HG02678 (cell line): ENCODE measurements at regions not wholly inside any gene's neighbourhood (a gene's known extent, or its start where the extent isn't known, plus 50 kb on each side); places are given as distances from the start of the nearest gene placed in this dataset.
"Not testable (repeated sequence)": the region's sequence is repeated elsewhere in the genome, so short reads cannot be mapped to it uniquely, and the experiment has no call there.

Source experiments
- ATAC-seq: cut with Tn5 transposase; IDR thresholded peaks from one replicate; pipeline ENCODE4 v1.9.1; 2021; ENCODE audit warnings: mild to moderate bottlenecking, moderate library complexity; ENCODE audit not compliant: unreplicated experiment

DNA sequence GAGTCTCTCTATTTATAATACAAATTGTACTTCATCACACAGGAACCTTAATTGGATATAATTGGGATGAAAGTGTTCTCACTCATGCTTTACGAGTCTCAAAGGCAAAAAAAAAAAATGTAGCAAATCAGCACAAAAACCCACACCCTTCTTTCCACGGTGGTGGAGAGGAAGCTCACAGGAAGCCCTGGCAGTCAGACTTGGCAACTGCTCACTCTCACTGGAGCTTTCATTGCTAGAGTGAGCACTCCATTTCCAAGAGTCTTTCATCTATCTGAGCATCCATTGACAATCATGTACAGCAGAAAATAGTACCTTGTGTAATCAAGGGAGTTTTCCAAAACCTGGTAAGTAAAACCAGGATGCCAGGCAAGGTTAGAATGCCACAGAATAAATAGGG lies 2159.4 kb upstream of the AGA start:
- no peak for ATAC-seq

DNA sequence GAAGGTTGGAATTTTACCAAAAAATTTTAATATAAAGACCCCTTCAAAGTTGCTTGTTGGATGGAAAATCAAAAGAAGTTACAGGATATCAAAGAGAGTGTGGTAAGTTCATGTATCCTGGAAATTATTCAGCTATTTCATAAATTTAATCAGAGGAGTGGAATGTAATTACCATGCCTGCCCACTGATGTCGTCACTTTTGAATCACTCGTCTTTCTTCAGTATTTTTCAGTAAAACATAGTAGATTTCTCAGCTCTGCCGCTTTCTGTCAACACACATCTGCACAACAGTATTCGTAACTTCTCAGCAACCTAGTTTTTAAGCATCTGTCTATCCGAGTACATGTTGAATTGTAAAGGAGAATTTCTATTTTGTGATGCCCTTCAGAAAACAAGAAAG lies 2163.0 kb upstream of the AGA start:
- ATAC-seq: no peak

DNA sequence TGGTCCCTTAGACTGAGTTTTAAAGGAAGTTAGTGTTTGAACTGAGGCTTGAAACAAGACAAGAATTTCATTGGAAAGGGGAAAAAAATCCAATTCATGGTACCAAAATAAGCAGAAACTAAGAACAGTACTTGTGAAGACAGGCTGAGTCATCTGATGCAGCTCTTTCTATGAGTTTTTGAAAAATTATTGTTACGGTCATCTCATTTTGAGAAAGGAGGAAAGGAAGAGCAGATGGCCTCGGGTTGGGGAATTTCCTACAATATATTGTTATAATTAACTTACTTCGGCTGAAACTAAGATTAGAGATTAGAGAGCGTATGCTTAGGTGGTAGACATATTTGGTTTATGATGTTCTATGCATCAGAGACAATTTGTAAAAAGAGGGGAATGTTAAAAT lies 2164.8 kb upstream of the AGA start:
- no peak for ATAC-seq

DNA sequence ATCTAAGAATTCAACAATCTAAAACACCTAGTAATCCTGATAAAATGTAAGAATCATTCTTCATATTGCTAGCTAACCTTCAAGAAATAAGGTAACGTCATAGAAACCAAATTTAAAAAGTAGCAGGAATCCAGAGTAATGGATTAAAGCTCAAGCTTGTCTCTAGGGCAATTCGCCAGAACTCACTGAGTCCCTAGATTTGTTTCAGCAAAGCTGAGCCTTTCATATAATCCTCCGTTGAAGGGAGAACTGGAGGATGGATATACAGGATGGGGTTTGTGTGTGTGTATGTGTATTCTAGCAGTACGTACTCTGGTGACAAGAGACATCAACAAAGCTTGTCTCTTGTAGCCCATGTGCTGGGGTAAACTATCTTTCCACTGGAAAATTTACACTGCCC lies 2173.5 kb upstream of the AGA start:
- no peak for ATAC-seq

DNA sequence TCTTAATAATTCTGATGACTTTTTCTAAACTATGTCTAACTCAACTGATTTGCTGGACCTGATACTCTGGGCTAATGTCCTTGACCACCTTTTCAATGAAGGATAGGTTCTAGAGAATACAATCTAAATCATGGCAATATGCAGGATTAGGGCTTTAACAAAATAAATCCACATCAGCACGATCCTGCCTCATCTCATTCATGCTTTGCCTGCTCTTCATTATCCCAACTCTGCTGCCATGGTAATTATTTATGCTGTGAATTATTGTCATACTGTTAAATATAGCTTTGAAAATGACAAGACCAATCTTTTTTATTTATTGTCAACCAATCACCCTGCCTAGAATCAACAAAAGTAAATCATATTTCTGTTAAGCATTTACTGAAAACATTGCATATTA lies 2176.7 kb upstream of the AGA start:
- ATAC-seq: no peak

DNA sequence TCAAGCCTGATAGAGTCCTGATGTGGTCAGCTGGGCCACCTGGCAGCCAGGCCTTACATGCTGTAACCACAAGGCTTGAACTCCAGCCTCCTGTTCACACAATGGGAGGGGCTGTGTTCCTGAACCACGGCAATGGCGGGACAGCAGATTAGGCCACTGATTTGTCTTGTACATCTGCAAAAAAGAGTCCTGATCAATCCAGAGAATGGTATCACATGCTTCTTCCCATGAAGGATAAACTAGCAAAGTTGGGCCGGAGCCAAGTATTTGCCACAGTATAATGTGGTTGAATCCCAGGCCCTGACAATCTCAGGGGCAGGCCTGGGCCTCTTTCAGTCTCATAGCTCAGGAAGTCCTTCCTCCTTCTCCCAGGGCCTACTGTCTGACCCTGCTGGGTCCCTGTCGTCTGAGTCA lies 2182.5 kb upstream of the AGA start:
- no peak for ATAC-seq

DNA sequence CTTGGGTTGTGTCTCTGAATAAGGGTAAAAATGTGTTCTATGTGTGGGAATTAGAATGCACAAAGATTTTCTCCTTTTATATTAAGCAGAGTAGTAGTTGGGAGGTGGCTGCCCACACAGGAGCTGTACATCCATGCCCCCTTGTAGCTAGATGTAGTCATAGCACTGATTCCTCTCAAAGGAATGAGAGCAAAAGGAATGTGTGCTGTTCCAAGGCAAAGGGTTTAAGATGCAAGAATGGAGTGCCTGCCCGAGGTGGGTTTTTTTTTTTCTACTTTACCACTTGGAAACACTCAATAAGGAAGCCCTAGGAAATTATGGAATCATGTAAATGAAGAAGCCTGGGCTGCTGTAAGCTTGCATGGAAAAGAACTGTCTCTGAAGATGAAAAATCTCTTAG lies 2183.2 kb upstream of the AGA start:
- ATAC-seq: no peak

DNA sequence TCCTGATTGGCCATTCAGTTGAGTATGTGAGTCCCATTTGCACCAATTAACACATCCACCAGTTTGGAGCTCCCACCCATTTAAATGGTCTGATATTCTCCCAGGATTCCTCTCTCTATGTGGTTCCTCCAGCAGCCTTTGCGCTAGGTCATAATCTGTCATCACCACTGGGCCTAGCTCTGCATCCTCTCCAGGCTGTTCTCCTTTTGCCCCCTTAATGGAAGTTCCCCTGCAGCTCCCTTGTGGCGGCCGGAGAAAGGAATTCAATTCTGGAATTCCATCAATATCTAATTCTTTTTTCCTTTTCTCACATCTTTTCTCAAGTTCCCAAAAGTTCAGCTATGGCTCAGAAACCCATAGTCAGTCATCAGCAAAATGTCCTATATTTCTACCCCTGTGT lies 2184.4 kb upstream of the AGA start:
- no peak for ATAC-seq

DNA sequence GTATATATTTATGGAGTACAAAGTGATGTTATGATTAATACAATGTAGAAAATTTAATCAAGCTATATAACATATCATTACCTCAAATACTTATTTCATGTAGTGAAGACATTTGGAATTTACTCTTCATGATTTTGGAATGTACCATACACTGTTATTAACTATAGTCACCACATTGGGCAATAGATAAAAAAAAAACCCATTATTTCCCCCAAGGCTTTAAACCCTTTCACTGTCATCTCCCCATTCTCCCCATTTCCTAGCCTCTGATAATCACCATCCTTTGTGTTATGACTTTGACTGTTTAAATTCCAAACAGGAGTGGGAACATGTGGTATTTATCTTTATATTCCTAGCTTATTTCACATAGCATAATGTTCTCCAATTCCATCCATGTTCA lies 2189.1 kb upstream of the AGA start:
- no peak for ATAC-seq

DNA sequence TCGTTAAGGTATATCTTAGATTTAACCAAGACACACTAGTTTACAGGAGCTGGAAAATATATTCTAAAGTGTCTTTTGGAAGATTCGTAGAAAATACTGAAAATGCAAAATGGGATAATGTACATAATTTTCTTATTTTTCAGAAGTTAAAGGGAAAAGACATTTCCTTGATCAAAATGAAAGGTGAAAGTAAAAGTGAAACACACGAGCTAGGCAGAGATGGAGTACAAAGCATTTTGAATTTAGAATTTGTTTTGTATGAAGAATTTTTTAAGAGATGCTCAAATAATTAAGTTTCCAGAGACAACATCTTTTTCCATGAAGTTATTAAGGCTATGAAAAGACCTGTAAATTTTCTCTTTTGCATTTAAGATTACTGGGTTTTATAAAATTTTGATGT lies 2192.6 kb upstream of the AGA start:
- ATAC-seq: no peak

DNA sequence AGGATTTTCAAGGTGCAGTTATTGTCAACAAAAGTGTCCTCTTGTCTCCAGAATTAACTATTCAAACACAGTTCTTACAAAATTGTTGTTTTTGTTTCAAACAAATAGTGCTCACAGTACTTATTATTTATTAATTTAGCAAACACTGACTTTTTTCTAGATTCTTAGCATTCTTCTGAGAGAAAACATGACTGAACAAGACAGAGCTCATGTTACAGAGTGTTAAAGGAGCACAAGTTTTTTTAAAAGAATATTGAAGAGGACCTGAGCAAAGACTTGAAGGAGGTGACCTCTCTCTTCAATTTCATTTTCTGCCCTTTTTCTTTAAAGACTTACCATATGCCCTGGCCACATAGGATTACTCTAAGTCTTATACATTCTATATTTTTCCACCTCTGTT lies 2220.3 kb upstream of the AGA start:
- ATAC-seq: no peak

DNA sequence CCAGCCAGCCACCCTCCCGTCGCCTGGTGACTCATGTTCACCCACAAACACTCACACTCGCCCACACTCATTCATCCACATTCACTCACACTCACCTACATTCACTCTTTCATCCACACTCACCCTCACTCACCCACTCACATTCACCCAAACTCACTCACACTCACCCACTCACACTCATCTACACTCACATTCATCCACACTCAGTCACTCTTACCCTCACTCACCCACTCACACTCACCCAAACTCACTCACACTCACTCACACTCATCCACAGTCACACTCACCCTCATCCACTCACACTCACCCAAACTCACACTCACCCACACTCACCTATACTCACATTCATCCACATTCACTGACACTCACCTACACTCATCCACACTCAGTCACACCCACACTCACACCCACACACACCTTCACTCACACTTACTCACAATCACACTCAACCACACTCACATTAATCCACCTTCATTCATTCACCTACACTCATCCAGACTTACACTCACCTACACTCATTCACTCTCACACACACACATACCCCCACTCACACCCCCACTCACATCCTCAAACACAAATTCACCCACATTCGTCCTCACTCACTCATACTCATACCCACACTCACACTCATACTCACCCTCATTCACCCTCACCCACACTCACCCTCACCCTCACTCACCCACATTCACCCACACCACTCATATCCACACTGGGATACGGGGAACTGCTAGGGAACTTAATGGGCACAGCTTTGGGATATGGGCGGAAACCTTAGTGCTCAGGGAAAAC lies 2221.6 kb upstream of the AGA start:
- no peak for ATAC-seq

DNA sequence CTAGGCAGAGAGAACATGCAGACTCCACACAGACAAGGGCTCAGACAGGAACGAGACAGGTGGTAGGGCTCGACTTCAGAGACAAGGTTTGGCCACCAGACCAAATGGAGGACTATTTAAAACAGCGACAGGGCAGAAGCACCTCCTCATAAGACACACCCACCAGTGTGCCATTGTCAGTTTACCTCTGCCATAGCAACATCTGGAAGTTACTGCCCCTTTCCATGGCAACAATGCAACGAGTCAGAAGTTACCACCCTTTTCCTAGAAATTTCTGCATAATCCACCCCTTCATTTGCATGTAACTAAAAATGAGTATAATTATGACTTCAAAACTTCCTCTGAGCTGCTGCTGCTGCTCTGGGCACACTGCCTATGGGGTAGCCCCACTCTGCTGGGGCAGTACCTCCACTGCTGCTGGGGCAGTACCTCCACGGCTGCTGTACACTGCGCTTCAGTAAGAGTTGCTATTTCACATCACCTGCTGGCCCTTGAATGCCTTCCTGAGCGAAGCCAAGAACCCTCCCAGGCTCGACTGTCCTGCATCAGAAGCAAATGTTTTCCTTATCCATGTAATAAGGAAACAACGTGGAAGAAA lies 2222.3 kb upstream of the AGA start:
- no peak for ATAC-seq

DNA sequence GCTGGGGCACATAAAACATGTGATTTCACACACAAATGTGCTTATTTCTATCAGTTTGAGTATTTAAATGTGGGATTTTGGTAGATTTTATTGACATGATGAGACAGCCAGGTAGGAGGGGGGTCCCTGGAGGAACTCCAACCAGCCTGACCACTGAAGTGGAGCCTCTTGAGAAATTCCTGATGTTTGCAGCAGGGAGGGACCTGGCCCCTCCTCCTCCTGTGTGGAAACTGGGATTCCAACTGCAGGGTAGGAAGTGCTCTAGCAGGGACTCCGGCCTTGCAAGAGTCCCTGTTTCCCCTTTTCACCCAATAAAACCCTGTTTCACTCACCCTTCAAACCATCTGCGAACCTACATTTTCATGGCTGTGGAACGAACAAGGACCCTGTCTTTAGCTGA lies 2224.0 kb upstream of the AGA start:
- no peak for ATAC-seq

DNA sequence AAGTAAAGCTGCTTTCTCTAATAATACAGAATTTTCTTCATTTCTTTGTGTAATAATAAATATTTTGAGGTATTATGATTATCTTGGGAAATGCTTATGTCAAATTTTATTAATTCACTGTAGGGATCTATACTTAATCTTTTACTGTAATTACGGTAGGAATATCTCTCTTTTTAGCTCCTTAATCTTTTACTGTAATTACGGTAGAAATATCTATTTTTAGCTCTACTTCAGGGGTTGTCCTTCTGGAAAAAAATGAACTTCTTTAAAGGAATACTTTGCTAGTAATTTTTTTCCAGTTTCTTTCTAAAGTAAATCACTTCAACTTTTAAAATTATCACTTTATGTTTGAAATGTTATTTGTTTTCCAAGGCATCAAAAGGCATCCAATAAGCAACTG lies 2229.4 kb upstream of the AGA start:
- no peak for ATAC-seq

DNA sequence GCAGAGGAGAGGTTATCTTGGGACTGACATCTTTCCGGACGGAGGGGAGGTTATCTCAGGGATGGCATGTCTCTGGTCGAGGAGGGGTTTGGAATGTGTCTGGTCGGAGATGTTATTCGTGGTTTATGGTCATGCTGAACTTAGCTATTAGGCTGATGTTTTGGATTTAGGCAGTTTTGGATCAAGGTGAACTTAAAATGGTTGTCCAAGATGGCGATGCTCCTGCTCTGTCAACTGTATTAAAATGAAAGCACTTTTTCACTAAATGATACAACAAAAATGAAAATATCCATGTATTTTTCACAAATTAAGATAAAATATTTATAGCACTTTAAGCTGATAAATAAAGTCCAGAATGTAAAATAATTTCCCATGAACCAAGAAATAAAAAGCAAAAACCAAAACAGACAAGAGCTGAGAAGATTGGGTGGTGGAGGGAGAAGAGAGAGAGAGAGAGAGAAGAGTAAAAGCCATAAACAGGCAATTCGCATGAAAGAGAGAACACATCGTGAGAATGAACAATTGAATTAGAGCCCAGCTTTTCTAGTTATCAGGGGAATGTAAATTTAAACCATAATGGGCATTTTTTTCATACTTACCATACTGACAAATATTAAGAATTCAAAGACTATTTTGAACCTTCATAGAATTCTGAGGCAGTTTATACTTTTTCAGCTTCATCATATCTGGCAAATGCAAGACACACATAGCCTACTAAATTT lies 2236.0 kb upstream of the AGA start:
- ATAC-seq: no peak

DNA sequence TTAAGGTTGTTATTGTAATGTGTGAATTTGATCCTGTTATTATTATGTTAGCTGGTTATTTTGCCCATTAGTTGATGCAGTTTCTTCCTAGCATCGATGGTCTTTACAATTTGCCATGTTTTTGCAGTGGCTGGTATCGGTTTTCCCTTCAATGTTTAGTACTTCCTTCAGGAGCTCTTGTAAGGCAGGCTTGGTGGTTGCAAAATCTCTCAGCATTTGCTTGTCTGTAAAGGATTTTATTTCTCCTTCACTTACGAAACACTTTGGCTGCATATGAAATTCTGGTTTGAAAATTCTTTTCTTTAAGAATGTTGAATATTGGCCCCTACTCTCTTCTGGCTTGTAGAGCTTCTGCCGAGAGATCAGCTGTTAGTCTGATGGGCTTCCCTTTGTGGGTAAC lies 2241.4 kb upstream of the AGA start:
- not testable (repeated sequence) for ATAC-seq

DNA sequence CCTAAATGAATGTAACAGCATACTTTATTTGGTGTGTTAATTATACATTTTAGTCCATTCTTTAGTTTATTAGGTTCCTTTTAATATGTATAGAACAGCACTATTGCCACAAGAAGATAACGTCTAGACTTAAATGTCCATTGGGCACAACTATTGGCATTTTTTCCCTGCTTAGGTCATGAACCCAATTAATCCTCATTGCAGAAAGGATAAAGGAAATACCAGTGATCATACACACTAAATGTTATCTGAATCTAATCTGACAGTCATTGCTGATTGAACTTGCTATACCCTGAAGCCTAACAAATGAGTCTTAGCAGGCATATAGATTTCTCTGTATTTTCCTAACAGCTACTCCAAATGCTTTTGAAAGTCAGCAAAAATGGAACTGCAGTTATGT lies 2250.0 kb upstream of the AGA start:
- no peak for ATAC-seq

DNA sequence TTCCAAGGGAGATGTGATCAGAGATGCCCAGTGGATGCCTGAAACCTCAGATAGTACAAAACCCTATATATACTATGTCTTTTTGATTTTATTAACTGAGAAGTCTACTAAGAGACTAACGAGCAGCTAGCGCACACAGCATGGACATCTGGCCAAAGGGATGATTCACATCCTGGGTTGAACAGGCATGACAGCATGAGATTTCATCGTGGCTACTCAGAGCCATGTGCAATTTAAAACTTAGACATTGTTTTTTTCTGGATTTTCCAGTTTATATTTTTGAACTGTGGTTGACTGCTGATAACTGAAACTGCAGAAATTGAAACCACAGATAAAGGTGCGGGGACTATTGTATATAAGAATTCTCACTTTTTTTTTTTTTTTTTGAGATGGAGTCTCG lies 2252.9 kb upstream of the AGA start:
- no peak for ATAC-seq

DNA sequence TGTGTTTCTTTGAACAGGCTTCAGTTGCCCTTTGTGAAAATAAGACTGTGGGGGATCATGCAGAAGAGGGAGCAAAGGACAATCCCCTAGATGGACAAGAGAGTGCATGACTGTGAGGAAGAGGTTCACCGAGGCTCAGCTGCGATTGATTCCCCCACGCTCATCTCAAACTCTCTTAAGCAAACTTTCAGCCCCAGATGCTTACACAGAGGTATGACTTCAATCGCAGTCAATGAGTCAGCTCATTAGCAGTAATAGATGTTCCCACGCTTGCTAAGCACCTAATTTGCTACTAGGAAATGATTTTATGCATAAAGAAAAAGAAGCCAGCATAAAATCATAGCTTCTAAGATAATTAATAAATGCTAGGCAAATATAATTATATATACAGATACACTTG lies 2256.1 kb upstream of the AGA start:
- no peak for ATAC-seq

DNA sequence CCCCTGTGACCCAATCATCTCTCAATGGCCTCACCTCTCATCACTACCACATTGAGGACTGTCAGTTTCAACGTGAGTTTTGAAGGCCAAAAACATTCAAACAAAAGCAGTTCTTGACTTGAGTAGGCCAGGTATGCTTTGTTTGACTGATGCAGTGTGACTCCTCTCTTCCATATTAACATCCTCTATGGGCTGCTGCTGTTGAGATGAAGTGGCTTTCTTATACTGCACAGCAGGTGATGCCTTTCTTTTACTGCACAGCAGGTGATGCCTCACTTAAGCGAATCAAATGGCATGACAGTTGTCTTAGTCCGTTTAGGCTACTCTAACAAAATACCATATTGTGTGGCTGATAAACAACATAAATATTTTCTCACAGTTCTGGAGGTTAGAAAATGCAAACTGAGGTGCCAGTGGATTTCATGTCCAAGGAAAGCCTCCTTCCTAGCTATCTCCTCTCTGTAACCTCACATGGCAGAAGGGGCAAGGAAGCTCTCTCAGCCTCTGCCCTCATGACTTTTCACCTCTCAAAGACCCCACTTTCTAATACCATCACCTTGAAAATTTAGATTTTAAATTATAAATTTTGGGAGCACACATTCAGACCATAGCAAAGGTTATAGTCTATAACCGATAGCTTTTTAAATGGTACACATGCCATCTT lies 2267.9 kb upstream of the AGA start:
- ATAC-seq: no peak
